ENCODE measurements at regions not wholly inside any gene's neighbourhood (a gene's known extent, or its start where the extent isn't known, plus 50 kb on each side); places are given as distances from the start of the nearest gene placed in this dataset.

DNA sequence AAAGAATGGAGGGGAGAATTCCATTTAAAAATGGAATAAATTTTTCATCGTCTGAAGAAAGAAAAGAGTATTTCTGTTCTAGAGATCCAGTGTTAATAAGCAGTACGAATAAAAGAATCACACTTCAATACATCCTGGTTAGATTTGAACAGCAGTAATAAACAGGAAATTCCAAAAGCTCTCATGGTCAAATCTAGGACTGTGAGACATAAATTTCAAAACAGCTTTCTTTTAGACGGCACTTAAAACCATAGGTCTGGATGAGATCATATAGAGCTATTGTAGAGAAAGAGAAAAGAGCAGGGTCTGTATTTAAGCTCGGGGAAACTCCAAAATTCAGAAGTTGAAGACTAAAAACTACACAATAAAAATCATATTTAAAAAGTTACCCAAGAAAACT is 1006.9 kb upstream of the CTNND2 start:
- TF ChIP-seq CTCF (conservative IDR thresholded peaks at IDR 0.05), result no peak
- TF ChIP-seq ZFX (IDR thresholded peaks at IDR 0.05), result no peak

DNA sequence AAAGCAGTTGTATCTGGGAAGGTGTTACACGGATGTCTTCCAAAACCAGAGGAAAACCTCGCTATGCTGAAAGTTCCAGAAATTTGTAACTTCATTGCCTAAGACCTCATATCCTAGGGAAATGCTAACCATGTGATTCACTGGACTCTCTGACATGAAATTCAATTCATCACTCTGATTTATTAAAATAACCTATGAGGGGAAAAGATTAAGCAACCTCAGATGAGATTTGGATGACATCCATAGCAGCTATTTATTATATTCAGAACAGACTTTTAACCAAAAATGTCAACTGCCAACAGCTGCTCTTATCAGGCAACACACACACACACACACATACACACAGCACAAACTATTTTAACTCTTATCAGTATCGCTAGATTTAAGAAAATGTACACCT is 1006.4 kb upstream of the CTNND2 start:
- TF ChIP-seq ZFX (IDR thresholded peaks at IDR 0.05) (no peak), CTCF (conservative IDR thresholded peaks at IDR 0.05) (no peak)
- H3K27ac ChIP-seq, result no peak overlapping the region

More for the DNA sequence above, 1006.9 kb upstream of the CTNND2 start:
- no peak overlapping the region for H3K27ac ChIP-seq

- no peak for TF ChIP-seq ZFX (IDR thresholded peaks at IDR 0.05)
- TF ChIP-seq CTCF (conservative IDR thresholded peaks at IDR 0.05), result no peak
- no peak overlapping the region for H3K27ac ChIP-seq
Measured at GRCh38 chr5:12902611-12903010, 998.4 kb upstream of the CTNND2 start.

- no peak overlapping the region for H3K27ac ChIP-seq
- TF ChIP-seq CTCF (conservative IDR thresholded peaks at IDR 0.05) (no peak), ZFX (IDR thresholded peaks at IDR 0.05) (no peak)
Measured at GRCh38 chr5:12901696-12902095, 997.5 kb upstream of the CTNND2 start.

DNA sequence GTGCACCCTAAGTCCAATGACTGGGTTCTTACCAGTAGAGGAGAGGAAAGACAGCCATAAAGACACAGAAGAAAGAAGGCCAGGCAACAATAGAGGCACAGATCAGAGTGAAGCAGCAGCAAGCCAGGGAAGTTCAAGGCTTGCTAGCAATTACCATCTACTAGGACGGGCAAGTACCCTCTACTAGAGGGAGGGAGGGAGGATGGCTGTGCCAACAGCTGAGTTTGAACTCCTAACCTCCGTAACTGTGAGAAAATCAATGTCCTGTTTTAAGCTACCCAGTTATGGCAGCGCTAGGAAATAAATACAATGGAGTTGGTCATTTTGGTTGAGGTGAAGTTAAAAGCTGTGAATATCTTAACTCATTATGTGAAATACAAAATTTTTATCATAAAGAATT is 991.8 kb upstream of the CTNND2 start:
- no peak overlapping the region for H3K27ac ChIP-seq
- no peak for TF ChIP-seq CTCF (conservative IDR thresholded peaks at IDR 0.05)
- no peak for TF ChIP-seq ZFX (IDR thresholded peaks at IDR 0.05)

- no peak overlapping the region for H3K27ac ChIP-seq
- TF ChIP-seq CTCF (conservative IDR thresholded peaks at IDR 0.05) (no peak), ZFX (IDR thresholded peaks at IDR 0.05) (no peak)
Measured at GRCh38 chr5:12885018-12885417, 980.8 kb upstream of the CTNND2 start.

DNA sequence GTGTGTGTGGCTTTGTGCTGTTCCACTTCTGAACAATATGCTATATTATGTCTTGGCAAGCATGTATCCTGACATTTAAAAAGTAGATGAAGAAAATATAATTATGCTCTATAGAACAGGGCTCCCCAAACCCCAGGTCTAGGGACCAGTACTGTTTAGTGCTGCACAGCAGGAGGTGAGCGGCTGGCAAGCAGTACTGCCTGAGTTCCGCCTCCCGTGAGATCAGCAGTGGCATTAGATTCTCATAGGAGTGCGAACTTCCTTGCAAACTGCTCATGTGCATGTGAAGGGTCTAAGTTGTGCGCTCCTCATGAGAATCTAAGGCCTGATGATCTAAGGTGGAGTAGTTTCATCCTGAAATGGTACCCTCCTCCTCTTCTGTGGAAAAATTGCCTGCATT is 979.1 kb upstream of the CTNND2 start:
- TF ChIP-seq CTCF (conservative IDR thresholded peaks at IDR 0.05), result no peak
- TF ChIP-seq ZFX (IDR thresholded peaks at IDR 0.05), result no peak
- no peak overlapping the region for H3K27ac ChIP-seq
